ENCODE measurements at regions not wholly inside any gene's neighbourhood (a gene's known extent, or its start where the extent isn't known, plus 50 kb on each side); places are given as distances from the start of the nearest gene placed in this dataset.

- TF ChIP-seq CTCF (conservative IDR thresholded peaks at IDR 0.05 in 1 of 2, IDR thresholded peaks at IDR 0.05 in 1 of 2; ENCODE audit: extremely low read depth in 1 of 2, insufficient read depth in 1 of 2, low read depth in 1 of 2, low read length in 2 of 2) (no peak), EZH2 (IDR thresholded peaks at IDR 0.05; ENCODE audit: borderline replicate concordance, low read length) (no peak)
Measured at GRCh38 chr16:65414284-65414984, 292.6 kb upstream of the CDH11 start.
